GM12878 (cell line): ENCODE measurements at regions not wholly inside any gene's neighbourhood (a gene's known extent, or its start where the extent isn't known, plus 50 kb on each side); places are given as distances from the start of the nearest gene placed in this dataset.

Experiments
- CBX5 ChIP-seq: sonication (generic); IDR thresholded peaks from 2 replicates; pipeline ENCODE4 v1.6.1; 2016; ENCODE audit warnings: low read depth, moderate library complexity, mild to moderate bottlenecking, inconsistent platforms
- CHD1 ChIP-seq: IDR thresholded peaks from 2 replicates; pipeline ENCODE4 v1.6.1; 2012; ENCODE audit warnings: low read depth, low read length, improper control_type of control experiment
- EP300 ChIP-seq, 2 experiments: fragments of 150-350 bp in 1 of 2; IDR thresholded peaks; 2 replicates each; pipeline ENCODE4 v1.6.1; 2011 to 2012; ENCODE audit warnings: low read depth in 2 of 2, low read length in 2 of 2, borderline replicate concordance in 1 of 2, improper control_type of control experiment in 1 of 2, inconsistent platforms in 1 of 2; ENCODE audit not compliant: control insufficient read depth in 1 of 2
- ETV6 ChIP-seq, 2 experiments: fragments of 450-650 bp in 1 of 2; IDR thresholded peaks in 1 of 2; conservative IDR thresholded peaks in 1 of 2; 2 replicates each; pipeline ENCODE4 v1.6.1; 2014; ENCODE audit warnings: antibody characterized with exemption in 1 of 2, borderline replicate concordance in 1 of 2, low read depth in 1 of 2, mild to moderate bottlenecking in 1 of 2, moderate library complexity in 1 of 2
- FOXK2 ChIP-seq: fragments of 450-650 bp; IDR thresholded peaks from 2 replicates; pipeline ENCODE4 v1.6.1; 2017; ENCODE audit warnings: mild to moderate bottlenecking, moderate library complexity
- MXI1 ChIP-seq: fragments of 150-350 bp; IDR thresholded peaks from 2 replicates; pipeline ENCODE4 v1.6.1; 2011; ENCODE audit warnings: low read depth, mild to moderate bottlenecking, inconsistent platforms, low read length, improper control_type of control experiment
- PML ChIP-seq: IDR thresholded peaks from 2 replicates; pipeline ENCODE4 v1.6.1; 2012; ENCODE audit warnings: low read length, inconsistent platforms
- RCOR1 ChIP-seq: conservative IDR thresholded peaks from 2 replicates; pipeline ENCODE4 v1.6.1; 2012; ENCODE audit warnings: low read depth, low read length, improper control_type of control experiment
- TCF3 ChIP-seq: IDR thresholded peaks from 2 replicates; pipeline ENCODE4 v1.6.1; 2012; ENCODE audit warnings: low read depth, mild to moderate bottlenecking, low read length, borderline replicate concordance; ENCODE audit not compliant: insufficient read depth
- TF ChIP-seq, protein P1 (sequence below): IDR thresholded peaks from 2 replicates; pipeline ENCODE4 v1.6.1; 2012; ENCODE audit warnings: low read depth, low read length, improper control_type of control experiment
- TF ChIP-seq, protein P2 (sequence below), 3 experiments: IDR thresholded peaks in 2 of 3; conservative IDR thresholded peaks in 1 of 3; 2 replicates each; pipeline ENCODE4 v1.5.1; 2011; ENCODE audit warnings: low read depth in 3 of 3, low read length in 3 of 3, mild to moderate bottlenecking in 3 of 3, control low read depth in 2 of 3, moderate library complexity in 2 of 3, inconsistent platforms in 1 of 3, mixed read lengths in 1 of 3; ENCODE audit not compliant: control insufficient read depth in 2 of 3, insufficient read depth in 1 of 3; ENCODE audit errors: extremely low read depth in 1 of 3
- TF ChIP-seq, protein P3 (sequence below): fragments of 450-650 bp; formaldehyde crosslinking; IDR thresholded peaks from 2 replicates; pipeline ENCODE4 v1.5.0; 2022; ENCODE audit warnings: mild to moderate bottlenecking, missing genetic modification characterization
- TF ChIP-seq, protein P4 (sequence below): fragments of 450-650 bp; IDR thresholded peaks from 2 replicates; pipeline ENCODE4 v1.6.1; 2018; ENCODE audit warnings: borderline replicate concordance, mild to moderate bottlenecking; ENCODE audit not compliant: partially characterized antibody
- TF ChIP-seq, protein P5 (sequence below): IDR thresholded peaks from 2 replicates; pipeline ENCODE4 v1.6.1; 2012; ENCODE audit warnings: mild to moderate bottlenecking, low read depth, low read length

DNA sequence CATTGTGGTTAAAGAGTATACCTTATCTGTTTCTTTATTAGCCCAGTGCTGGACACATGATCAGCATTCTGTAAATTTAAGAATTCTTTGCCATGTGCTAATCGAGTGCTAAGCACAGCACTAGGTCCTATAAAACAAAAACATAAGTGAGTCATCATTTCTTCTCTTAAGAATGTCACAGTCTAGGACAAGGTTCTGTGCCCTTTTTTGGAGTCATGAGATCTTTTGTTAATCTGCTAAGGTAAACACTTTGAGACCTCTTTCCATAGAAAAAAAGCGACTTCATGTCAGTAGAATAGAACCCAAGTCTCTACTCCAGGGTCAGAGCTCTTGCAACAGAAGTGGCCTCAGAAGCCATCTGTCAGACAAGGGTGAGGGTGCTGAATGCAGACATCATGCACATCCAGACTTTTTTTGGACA, 70.0 kb upstream of the NFIA start:
- TF ChIP-seq FOXK2 (no peak), TCF3 (no peak), ETV6 (conservative IDR thresholded peaks at IDR 0.05 in 1 of 2, IDR thresholded peaks at IDR 0.05 in 1 of 2; ENCODE audit: borderline replicate concordance in 1 of 2, low read depth in 1 of 2) (no peak), MXI1 (no peak), CBX5 (no peak), EP300 (IDR thresholded peaks at IDR 0.05; ENCODE audit: borderline replicate concordance in 1 of 2, control insufficient read depth in 1 of 2, low read depth in 2 of 2, low read length in 2 of 2) (no peak), CHD1 (no peak), RCOR1 (no peak), PML (no peak)
- TF ChIP-seq, protein P1, sequence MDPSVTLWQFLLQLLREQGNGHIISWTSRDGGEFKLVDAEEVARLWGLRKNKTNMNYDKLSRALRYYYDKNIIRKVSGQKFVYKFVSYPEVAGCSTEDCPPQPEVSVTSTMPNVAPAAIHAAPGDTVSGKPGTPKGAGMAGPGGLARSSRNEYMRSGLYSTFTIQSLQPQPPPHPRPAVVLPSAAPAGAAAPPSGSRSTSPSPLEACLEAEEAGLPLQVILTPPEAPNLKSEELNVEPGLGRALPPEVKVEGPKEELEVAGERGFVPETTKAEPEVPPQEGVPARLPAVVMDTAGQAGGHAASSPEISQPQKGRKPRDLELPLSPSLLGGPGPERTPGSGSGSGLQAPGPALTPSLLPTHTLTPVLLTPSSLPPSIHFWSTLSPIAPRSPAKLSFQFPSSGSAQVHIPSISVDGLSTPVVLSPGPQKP: no peak
- TF ChIP-seq, protein P2, sequence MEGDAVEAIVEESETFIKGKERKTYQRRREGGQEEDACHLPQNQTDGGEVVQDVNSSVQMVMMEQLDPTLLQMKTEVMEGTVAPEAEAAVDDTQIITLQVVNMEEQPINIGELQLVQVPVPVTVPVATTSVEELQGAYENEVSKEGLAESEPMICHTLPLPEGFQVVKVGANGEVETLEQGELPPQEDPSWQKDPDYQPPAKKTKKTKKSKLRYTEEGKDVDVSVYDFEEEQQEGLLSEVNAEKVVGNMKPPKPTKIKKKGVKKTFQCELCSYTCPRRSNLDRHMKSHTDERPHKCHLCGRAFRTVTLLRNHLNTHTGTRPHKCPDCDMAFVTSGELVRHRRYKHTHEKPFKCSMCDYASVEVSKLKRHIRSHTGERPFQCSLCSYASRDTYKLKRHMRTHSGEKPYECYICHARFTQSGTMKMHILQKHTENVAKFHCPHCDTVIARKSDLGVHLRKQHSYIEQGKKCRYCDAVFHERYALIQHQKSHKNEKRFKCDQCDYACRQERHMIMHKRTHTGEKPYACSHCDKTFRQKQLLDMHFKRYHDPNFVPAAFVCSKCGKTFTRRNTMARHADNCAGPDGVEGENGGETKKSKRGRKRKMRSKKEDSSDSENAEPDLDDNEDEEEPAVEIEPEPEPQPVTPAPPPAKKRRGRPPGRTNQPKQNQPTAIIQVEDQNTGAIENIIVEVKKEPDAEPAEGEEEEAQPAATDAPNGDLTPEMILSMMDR (IDR thresholded peaks at IDR 0.05 in 2 of 3, conservative IDR thresholded peaks at IDR 0.05 in 1 of 3; ENCODE audit: control insufficient read depth in 2 of 3, extremely low read depth in 1 of 3, insufficient read depth in 1 of 3, low read depth in 3 of 3, low read length in 3 of 3): no peak
- TF ChIP-seq, protein P3, sequence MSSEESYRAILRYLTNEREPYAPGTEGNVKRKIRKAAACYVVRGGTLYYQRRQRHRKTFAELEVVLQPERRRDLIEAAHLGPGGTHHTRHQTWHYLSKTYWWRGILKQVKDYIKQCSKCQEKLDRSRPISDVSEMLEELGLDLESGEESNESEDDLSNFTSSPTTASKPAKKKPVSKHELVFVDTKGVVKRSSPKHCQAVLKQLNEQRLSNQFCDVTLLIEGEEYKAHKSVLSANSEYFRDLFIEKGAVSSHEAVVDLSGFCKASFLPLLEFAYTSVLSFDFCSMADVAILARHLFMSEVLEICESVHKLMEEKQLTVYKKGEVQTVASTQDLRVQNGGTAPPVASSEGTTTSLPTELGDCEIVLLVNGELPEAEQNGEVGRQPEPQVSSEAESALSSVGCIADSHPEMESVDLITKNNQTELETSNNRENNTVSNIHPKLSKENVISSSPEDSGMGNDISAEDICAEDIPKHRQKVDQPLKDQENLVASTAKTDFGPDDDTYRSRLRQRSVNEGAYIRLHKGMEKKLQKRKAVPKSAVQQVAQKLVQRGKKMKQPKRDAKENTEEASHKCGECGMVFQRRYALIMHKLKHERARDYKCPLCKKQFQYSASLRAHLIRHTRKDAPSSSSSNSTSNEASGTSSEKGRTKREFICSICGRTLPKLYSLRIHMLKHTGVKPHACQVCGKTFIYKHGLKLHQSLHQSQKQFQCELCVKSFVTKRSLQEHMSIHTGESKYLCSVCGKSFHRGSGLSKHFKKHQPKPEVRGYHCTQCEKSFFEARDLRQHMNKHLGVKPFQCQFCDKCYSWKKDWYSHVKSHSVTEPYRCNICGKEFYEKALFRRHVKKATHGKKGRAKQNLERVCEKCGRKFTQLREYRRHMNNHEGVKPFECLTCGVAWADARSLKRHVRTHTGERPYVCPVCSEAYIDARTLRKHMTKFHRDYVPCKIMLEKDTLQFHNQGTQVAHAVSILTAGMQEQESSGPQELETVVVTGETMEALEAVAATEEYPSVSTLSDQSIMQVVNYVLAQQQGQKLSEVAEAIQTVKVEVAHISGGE (CRISPR knock-in tag): no peak
- TF ChIP-seq, protein P4, sequence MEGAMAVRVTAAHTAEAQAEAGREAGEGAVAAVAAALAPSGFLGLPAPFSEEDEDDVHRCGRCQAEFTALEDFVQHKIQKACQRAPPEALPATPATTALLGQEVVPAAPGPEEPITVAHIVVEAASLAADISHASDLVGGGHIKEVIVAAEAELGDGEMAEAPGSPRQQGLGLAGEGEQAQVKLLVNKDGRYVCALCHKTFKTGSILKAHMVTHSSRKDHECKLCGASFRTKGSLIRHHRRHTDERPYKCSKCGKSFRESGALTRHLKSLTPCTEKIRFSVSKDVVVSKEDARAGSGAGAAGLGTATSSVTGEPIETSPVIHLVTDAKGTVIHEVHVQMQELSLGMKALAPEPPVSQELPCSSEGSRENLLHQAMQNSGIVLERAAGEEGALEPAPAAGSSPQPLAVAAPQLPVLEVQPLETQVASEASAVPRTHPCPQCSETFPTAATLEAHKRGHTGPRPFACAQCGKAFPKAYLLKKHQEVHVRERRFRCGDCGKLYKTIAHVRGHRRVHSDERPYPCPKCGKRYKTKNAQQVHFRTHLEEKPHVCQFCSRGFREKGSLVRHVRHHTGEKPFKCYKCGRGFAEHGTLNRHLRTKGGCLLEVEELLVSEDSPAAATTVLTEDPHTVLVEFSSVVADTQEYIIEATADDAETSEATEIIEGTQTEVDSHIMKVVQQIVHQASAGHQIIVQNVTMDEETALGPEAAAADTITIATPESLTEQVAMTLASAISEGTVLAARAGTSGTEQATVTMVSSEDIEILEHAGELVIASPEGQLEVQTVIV: no peak
- TF ChIP-seq, protein P5, sequence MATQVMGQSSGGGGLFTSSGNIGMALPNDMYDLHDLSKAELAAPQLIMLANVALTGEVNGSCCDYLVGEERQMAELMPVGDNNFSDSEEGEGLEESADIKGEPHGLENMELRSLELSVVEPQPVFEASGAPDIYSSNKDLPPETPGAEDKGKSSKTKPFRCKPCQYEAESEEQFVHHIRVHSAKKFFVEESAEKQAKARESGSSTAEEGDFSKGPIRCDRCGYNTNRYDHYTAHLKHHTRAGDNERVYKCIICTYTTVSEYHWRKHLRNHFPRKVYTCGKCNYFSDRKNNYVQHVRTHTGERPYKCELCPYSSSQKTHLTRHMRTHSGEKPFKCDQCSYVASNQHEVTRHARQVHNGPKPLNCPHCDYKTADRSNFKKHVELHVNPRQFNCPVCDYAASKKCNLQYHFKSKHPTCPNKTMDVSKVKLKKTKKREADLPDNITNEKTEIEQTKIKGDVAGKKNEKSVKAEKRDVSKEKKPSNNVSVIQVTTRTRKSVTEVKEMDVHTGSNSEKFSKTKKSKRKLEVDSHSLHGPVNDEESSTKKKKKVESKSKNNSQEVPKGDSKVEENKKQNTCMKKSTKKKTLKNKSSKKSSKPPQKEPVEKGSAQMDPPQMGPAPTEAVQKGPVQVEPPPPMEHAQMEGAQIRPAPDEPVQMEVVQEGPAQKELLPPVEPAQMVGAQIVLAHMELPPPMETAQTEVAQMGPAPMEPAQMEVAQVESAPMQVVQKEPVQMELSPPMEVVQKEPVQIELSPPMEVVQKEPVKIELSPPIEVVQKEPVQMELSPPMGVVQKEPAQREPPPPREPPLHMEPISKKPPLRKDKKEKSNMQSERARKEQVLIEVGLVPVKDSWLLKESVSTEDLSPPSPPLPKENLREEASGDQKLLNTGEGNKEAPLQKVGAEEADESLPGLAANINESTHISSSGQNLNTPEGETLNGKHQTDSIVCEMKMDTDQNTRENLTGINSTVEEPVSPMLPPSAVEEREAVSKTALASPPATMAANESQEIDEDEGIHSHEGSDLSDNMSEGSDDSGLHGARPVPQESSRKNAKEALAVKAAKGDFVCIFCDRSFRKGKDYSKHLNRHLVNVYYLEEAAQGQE: no peak
